Stimulated activated CD8-positive, alpha-beta memory T cell treated with anti-CD3 and anti-CD28 coated beads, Interleukin-4, amount 100 ng/mL, for 4 hours (primary cell): ENCODE measurements at regions not wholly inside any gene's neighbourhood (a gene's known extent, or its start where the extent isn't known, plus 50 kb on each side); places are given as distances from the start of the nearest gene placed in this dataset.

Experiments used
- DNase-seq, 2 donors: peaks; one replicate each; pipeline ENCODE4 v3.0.0-alpha.2; 2020; ENCODE audit warnings: low read depth in 2 of 2, low spot score in 1 of 2

- no peak for DNase-seq
Measured at GRCh38 chr5:135126688-135127438, 92.8 kb upstream of the PITX1 start.

GRCh38 chr5:135124724-135125123 lies 90.7 kb upstream of the PITX1 start:
- no peak for DNase-seq

GRCh38 chr5:135124128-135124527 lies 90.1 kb upstream of the PITX1 start:
- no peak for DNase-seq

GRCh38 chr5:135122797-135123196 lies 88.8 kb upstream of the PITX1 start:
- no peak for DNase-seq

GRCh38 chr5:135120951-135121350 lies 86.9 kb upstream of the PITX1 start:
- DNase-seq, result no peak

GRCh38 chr5:135119481-135119880 lies 85.5 kb upstream of the PITX1 start:
- no peak for DNase-seq

- no peak for DNase-seq
Measured at GRCh38 chr5:135117590-135117989, 83.6 kb upstream of the PITX1 start.

GRCh38 chr5:135116160-135116561 lies 82.1 kb upstream of the PITX1 start:
- no peak for DNase-seq

GRCh38 chr5:135115591-135115990 lies 81.6 kb upstream of the PITX1 start:
- DNase-seq, result no peak

GRCh38 chr5:135114759-135115158 lies 80.7 kb upstream of the PITX1 start:
- DNase-seq, result no peak

GRCh38 chr5:135112008-135112725 lies 78.1 kb upstream of the PITX1 start:
- no peak for DNase-seq

GRCh38 chr5:135110785-135111596 lies 77.0 kb upstream of the PITX1 start:
- no peak for DNase-seq

GRCh38 chr5:135108992-135109391 lies 75.0 kb upstream of the PITX1 start:
- DNase-seq, result no peak

GRCh38 chr5:135108569-135108968 lies 74.5 kb upstream of the PITX1 start:
- no peak for DNase-seq

- DNase-seq, result no peak
Measured at GRCh38 chr5:135107986-135108385, 74.0 kb upstream of the PITX1 start.

GRCh38 chr5:135106610-135107471 lies 72.8 kb upstream of the PITX1 start:
- no peak for DNase-seq

- no peak for DNase-seq
Measured at GRCh38 chr5:135106136-135106535, 72.1 kb upstream of the PITX1 start.

GRCh38 chr5:135105105-135105484 lies 71.1 kb upstream of the PITX1 start:
- no peak for DNase-seq

GRCh38 chr5:135103575-135103853 lies 69.5 kb upstream of the PITX1 start:
- no peak for DNase-seq

GRCh38 chr5:135102716-135103574 lies 68.9 kb upstream of the PITX1 start:
- no peak for DNase-seq
